Skin epidermis (tissue), 12 donors: ENCODE measurements at regions not wholly inside any gene's neighbourhood (a gene's known extent, or its start where the extent isn't known, plus 50 kb on each side); places are given as distances from the start of the nearest gene placed in this dataset.

Experiments
- H3K27ac ChIP-seq, 21 experiments: fragments of 200-600 bp; sonication (generic) in 11 of 21; one replicate each; pipeline ENCODE4 v1.5.0; 2020; ENCODE audit warnings: mild to moderate bottlenecking in 3 of 21, inconsistent platforms in 2 of 21, moderate library complexity in 2 of 21
- H3K4me3 ChIP-seq, 7 experiments: fragments of 200-600 bp; sonication (generic) in 2 of 7; one replicate each; pipeline ENCODE4 v1.5.0; 2020; ENCODE audit warnings: inconsistent platforms in 2 of 7, mild to moderate bottlenecking in 2 of 7, moderate library complexity in 1 of 7

- Histone ChIP-seq H3K4me3 (no peak overlapping the region), H3K27ac (peak overlapping the region in 1 of 21 experiments; percentile 12)
Observed at GRCh38 chr5:58135571-58136335, 324.1 kb downstream of the PLK2 start.

- peak overlapping the region in 4 of 21 experiments; percentile 16 to 41 (median 24) for H3K27ac ChIP-seq
Observed at GRCh38 chr5:58133631-58134296, 326.1 kb downstream of the PLK2 start.

GRCh38 chr5:58133216-58133615, 326.7 kb downstream of the PLK2 start:
- H3K4me3 ChIP-seq: no peak overlapping the region
- peak overlapping the region in 4 of 21 experiments; percentile 16 to 41 (median 24) for H3K27ac ChIP-seq

More at GRCh38 chr5:58133631-58134296, 326.1 kb downstream of the PLK2 start:
- H3K4me3 ChIP-seq: no peak overlapping the region

GRCh38 chr5:58127255-58128220, 332.3 kb downstream of the PLK2 start:
- Histone ChIP-seq H3K27ac (peak overlapping the region in 4 of 21 experiments; percentile 3 to 26 (median 9)), H3K4me3 (no peak overlapping the region)

- Histone ChIP-seq H3K27ac (no peak overlapping the region), H3K4me3 (no peak overlapping the region)
Observed at GRCh38 chr5:58123501-58123900, 336.4 kb downstream of the PLK2 start.

GRCh38 chr5:58122848-58123392, 337.0 kb downstream of the PLK2 start:
- Histone ChIP-seq H3K4me3 (no peak overlapping the region), H3K27ac (no peak overlapping the region)

- Histone ChIP-seq H3K27ac (no peak overlapping the region), H3K4me3 (no peak overlapping the region)
Observed at GRCh38 chr5:58122157-58122556, 337.7 kb downstream of the PLK2 start.

GRCh38 chr5:58121391-58121790, 338.5 kb downstream of the PLK2 start:
- H3K4me3 ChIP-seq: no peak overlapping the region
- H3K27ac ChIP-seq: no peak overlapping the region

GRCh38 chr5:58117542-58117941, 342.3 kb downstream of the PLK2 start:
- Histone ChIP-seq H3K4me3 (no peak overlapping the region), H3K27ac (no peak overlapping the region)

- Histone ChIP-seq H3K4me3 (no peak overlapping the region), H3K27ac (no peak overlapping the region)
Observed at GRCh38 chr5:58116346-58116745, 343.5 kb downstream of the PLK2 start.

- Histone ChIP-seq H3K27ac (no peak overlapping the region), H3K4me3 (no peak overlapping the region)
Observed at GRCh38 chr5:58115811-58116210, 344.1 kb downstream of the PLK2 start.

- no peak overlapping the region for H3K4me3 ChIP-seq
- H3K27ac ChIP-seq: no peak overlapping the region
Observed at GRCh38 chr5:58114324-58114723, 345.6 kb downstream of the PLK2 start.

- no peak overlapping the region for H3K4me3 ChIP-seq
- H3K27ac ChIP-seq: no peak overlapping the region
Observed at GRCh38 chr5:58113172-58113571, 346.7 kb downstream of the PLK2 start.

GRCh38 chr5:58108511-58108910, 351.4 kb downstream of the PLK2 start:
- H3K4me3 ChIP-seq: no peak overlapping the region
- H3K27ac ChIP-seq: no peak overlapping the region

- no peak overlapping the region for H3K27ac ChIP-seq
- no peak overlapping the region for H3K4me3 ChIP-seq
Observed at GRCh38 chr5:58107704-58108103, 352.2 kb downstream of the PLK2 start.

- no peak overlapping the region for H3K27ac ChIP-seq
- H3K4me3 ChIP-seq: no peak overlapping the region
Observed at GRCh38 chr5:58106754-58107410, 353.0 kb downstream of the PLK2 start.

- H3K4me3 ChIP-seq: no peak overlapping the region
- no peak overlapping the region for H3K27ac ChIP-seq
Observed at GRCh38 chr5:58105836-58106235, 354.1 kb downstream of the PLK2 start.

GRCh38 chr5:58099257-58099656, 360.6 kb downstream of the PLK2 start:
- no peak overlapping the region for H3K4me3 ChIP-seq
- no peak overlapping the region for H3K27ac ChIP-seq

GRCh38 chr5:58094031-58094430, 365.9 kb downstream of the PLK2 start:
- H3K4me3 ChIP-seq: no peak overlapping the region
- no peak overlapping the region for H3K27ac ChIP-seq
